ENCODE measurements at regions not wholly inside any gene's neighbourhood (a gene's known extent, or its start where the extent isn't known, plus 50 kb on each side); places are given as distances from the start of the nearest gene placed in this dataset.

GRCh38 chr9:7363777-7364477, 435.7 kb downstream of the DMAC1 start:
- in situ Hi-C loops (cut with HindIII; ENCODE audit: low sequenced_read_pairs): no loop called here

GRCh38 chr9:7360513-7360912, 439.1 kb downstream of the DMAC1 start:
- in situ Hi-C loops (cut with HindIII; ENCODE audit: low sequenced_read_pairs): no loop called here

- in situ Hi-C loops (cut with HindIII; ENCODE audit: low sequenced_read_pairs): no loop called here
These were observed 440.7 kb downstream of the DMAC1 start for GRCh38 chr9:7358876-7359275.

GRCh38 chr9:7354704-7355103, 444.9 kb downstream of the DMAC1 start:
- in situ Hi-C loops (cut with HindIII; ENCODE audit: low sequenced_read_pairs): no loop called here

- in situ Hi-C loops (cut with HindIII; ENCODE audit: low sequenced_read_pairs): no loop called here
These were observed 450.9 kb downstream of the DMAC1 start for GRCh38 chr9:7348692-7349091.

GRCh38 chr9:7347556-7347955, 452.0 kb downstream of the DMAC1 start:
- in situ Hi-C loops (cut with HindIII; ENCODE audit: low sequenced_read_pairs): no loop called here

GRCh38 chr9:7346144-7346543, 453.4 kb downstream of the DMAC1 start:
- in situ Hi-C loops (cut with HindIII; ENCODE audit: low sequenced_read_pairs): no loop called here

- in situ Hi-C loops (cut with HindIII; ENCODE audit: low sequenced_read_pairs): no loop called here
These were observed 456.8 kb downstream of the DMAC1 start for GRCh38 chr9:7342736-7343135.

GRCh38 chr9:7342229-7342628, 457.3 kb downstream of the DMAC1 start:
- in situ Hi-C loops (cut with HindIII; ENCODE audit: low sequenced_read_pairs): no loop called here

- in situ Hi-C loops (cut with HindIII; ENCODE audit: low sequenced_read_pairs): no loop called here
These were observed 458.0 kb downstream of the DMAC1 start for GRCh38 chr9:7341571-7341970.

GRCh38 chr9:7340451-7340850, 459.1 kb downstream of the DMAC1 start:
- in situ Hi-C loops (cut with HindIII; ENCODE audit: low sequenced_read_pairs): no loop called here

- in situ Hi-C loops (cut with HindIII; ENCODE audit: low sequenced_read_pairs): no loop called here
These were observed 460.8 kb downstream of the DMAC1 start for GRCh38 chr9:7338586-7339281.

- in situ Hi-C loops (cut with HindIII; ENCODE audit: low sequenced_read_pairs): no loop called here
These were observed 463.1 kb downstream of the DMAC1 start for GRCh38 chr9:7336356-7337065.

- in situ Hi-C loops (cut with HindIII; ENCODE audit: low sequenced_read_pairs): no loop called here
These were observed 465.9 kb downstream of the DMAC1 start for GRCh38 chr9:7333719-7334118.

- in situ Hi-C loops (cut with HindIII; ENCODE audit: low sequenced_read_pairs): no loop called here
These were observed 466.8 kb downstream of the DMAC1 start for GRCh38 chr9:7332780-7333179.

GRCh38 chr9:7328453-7328852, 471.1 kb downstream of the DMAC1 start:
- in situ Hi-C loops (cut with HindIII; ENCODE audit: low sequenced_read_pairs): no loop called here

GRCh38 chr9:7325995-7326394, 473.6 kb downstream of the DMAC1 start:
- in situ Hi-C loops (cut with HindIII; ENCODE audit: low sequenced_read_pairs): no loop called here

- in situ Hi-C loops (cut with HindIII; ENCODE audit: low sequenced_read_pairs): no loop called here
These were observed 475.4 kb downstream of the DMAC1 start for GRCh38 chr9:7324152-7324598.

- in situ Hi-C loops (cut with HindIII; ENCODE audit: low sequenced_read_pairs): no loop called here
These were observed 478.7 kb downstream of the DMAC1 start for GRCh38 chr9:7320841-7321240.

GRCh38 chr9:7320139-7320538, 479.4 kb downstream of the DMAC1 start:
- in situ Hi-C loops (cut with HindIII; ENCODE audit: low sequenced_read_pairs): no loop called here

GRCh38 chr9:7318920-7319319, 480.7 kb downstream of the DMAC1 start:
- in situ Hi-C loops (cut with HindIII; ENCODE audit: low sequenced_read_pairs): no loop called here

- in situ Hi-C loops (cut with HindIII; ENCODE audit: low sequenced_read_pairs): no loop called here
These were observed 482.6 kb downstream of the DMAC1 start for GRCh38 chr9:7316967-7317366.

Data from endothelial cell of hepatic sinusoid (primary cell).